GM12874 (cell line): ENCODE measurements at regions not wholly inside any gene's neighbourhood (a gene's known extent, or its start where the extent isn't known, plus 50 kb on each side); places are given as distances from the start of the nearest gene placed in this dataset.

ENCODE experiments used
- CTCF ChIP-seq: IDR thresholded peaks from 2 replicates; pipeline ENCODE4 v1.5.1; 2011; ENCODE audit warnings: low read depth, mild to moderate bottlenecking, control low read depth, low read length, moderate library complexity; ENCODE audit not compliant: insufficient read depth

- no peak for TF ChIP-seq CTCF
Observed at GRCh38 chr2:120560330-120560729, 175.3 kb upstream of the GLI2 start.

- no peak for TF ChIP-seq CTCF
Observed at GRCh38 chr2:120561379-120562035, 174.2 kb upstream of the GLI2 start.

- TF ChIP-seq CTCF = no peak
Observed at GRCh38 chr2:120562218-120563005, 173.3 kb upstream of the GLI2 start.

GRCh38 chr2:120563616-120564015, 172.1 kb upstream of the GLI2 start:
- no peak for TF ChIP-seq CTCF

GRCh38 chr2:120564213-120565094, 171.2 kb upstream of the GLI2 start:
- TF ChIP-seq CTCF = no peak

- TF ChIP-seq CTCF = no peak
Observed at GRCh38 chr2:120565095-120565460, 170.6 kb upstream of the GLI2 start.

- no peak for TF ChIP-seq CTCF
Observed at GRCh38 chr2:120565929-120566328, 169.7 kb upstream of the GLI2 start.
